ENCODE measurements at regions not wholly inside any gene's neighbourhood (a gene's known extent, or its start where the extent isn't known, plus 50 kb on each side); places are given as distances from the start of the nearest gene placed in this dataset.
A peak's percentile ranks its signal among the peaks of the same experiment; 100 is the strongest.

DNA sequence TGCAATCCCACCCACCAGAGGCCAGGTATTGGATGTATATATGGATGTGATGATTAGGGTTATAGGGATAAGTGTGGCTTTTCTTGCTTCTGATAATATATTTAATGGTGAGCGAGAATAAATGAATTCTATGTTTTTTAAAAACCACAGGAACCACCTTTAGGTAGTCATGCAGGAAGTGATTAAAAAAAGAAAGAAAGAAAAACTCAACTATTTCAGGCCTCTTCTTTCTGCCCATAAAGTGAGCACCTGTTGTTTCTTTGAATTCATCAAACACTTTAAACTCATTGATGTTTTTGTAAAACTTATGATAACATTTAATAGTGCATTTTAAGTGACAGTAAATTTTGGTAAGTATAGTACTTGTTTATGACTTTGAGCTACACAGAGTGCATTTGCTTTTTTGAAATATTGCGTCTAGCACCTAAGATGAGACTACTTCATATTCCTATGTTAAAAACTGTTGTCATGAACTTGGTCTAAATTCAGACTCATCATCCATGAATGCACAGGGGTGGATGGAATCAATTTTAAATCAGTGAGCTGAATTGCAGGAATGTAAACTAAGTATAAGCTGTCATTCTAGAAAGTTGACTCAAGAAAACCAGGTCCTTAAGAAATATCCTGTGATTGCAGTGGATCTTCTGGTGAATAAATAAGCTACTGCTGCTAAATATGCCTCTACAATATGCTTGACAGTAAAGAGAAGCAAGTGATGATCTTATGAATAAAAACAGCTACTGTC lies 764.4 kb upstream of the NECTIN3 start:
- no peaks in the 10 kb centered on the region for H3K9me3 ChIP-seq
- no peak for DNase-seq
- H3K4me3 ChIP-seq (replicated peaks in 1 of 3): no peak overlapping the region
- H3K27ac ChIP-seq: no peak overlapping the region
- H3K27me3 ChIP-seq: no peaks in the 10 kb centered on the region
- no peaks in the 10 kb centered on the region for H3K4me1 ChIP-seq
- TF ChIP-seq POLR2A (IDR thresholded peaks at IDR 0.05): no peak
- TF ChIP-seq, protein P1, sequence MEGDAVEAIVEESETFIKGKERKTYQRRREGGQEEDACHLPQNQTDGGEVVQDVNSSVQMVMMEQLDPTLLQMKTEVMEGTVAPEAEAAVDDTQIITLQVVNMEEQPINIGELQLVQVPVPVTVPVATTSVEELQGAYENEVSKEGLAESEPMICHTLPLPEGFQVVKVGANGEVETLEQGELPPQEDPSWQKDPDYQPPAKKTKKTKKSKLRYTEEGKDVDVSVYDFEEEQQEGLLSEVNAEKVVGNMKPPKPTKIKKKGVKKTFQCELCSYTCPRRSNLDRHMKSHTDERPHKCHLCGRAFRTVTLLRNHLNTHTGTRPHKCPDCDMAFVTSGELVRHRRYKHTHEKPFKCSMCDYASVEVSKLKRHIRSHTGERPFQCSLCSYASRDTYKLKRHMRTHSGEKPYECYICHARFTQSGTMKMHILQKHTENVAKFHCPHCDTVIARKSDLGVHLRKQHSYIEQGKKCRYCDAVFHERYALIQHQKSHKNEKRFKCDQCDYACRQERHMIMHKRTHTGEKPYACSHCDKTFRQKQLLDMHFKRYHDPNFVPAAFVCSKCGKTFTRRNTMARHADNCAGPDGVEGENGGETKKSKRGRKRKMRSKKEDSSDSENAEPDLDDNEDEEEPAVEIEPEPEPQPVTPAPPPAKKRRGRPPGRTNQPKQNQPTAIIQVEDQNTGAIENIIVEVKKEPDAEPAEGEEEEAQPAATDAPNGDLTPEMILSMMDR (IDR thresholded peaks at IDR 0.05): no peak
- intact Hi-C loops (cut with DNase I): no loop called here
- WGBS, 2 donors: 93 to 95% methylated on average over 2 of the region's 2 CpGs
- H3K36me3 ChIP-seq: no peaks in the 10 kb centered on the region

DNA sequence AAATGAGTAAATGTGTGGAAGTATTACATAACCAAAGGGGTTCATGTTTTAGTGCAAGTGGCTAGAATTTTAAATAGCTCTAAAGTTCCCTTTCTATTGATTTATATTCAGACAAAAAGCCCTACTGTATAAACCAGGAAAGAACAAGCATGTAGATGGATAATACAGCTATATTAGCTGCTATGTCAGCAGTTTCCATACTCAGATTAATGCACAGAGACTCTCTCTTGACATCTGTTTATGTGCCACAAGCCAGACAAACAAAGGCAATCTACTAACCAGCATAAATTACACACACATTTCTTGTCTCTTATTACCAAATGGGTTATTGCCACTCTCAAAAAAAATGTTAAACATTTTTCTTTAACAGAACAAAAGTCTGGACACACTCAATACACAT lies 760.1 kb upstream of the NECTIN3 start:
- no peaks in the 10 kb centered on the region for H3K27me3 ChIP-seq
- intact Hi-C loops (cut with DNase I): loop anchor here (10.0 kb wide), 1 partner anchor 577 kb away; no protein-coding TSS in a partner anchor

DNA sequence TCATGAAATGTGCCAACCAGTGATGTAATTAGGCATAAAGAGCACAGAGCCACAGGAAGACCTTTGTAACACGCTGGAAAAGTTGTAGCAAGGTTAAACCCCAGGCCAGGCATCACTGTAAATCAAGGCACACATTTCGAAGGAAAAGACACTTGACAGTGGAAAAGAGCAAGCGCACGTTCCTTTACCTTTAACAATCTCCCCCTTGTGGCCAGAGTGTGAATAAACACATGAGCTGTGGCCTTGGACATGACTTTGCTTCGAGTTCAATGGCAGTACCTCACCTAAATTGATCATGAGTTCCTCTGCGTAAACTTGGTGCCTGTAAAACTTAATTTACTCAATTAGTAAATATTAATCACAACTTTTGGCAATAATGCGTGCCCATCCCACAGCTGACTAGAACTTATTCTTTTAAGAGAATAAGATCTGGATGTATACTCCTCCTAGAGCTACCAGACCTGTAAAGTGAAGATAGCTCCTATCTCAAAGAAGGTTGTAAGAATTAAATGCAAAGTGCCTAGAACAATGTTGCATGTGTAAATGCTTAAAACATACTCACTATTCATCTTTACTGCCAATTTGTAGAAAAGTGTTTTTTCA lies 757.0 kb upstream of the NECTIN3 start:
- H3K27me3 ChIP-seq: no peaks in the 10 kb centered on the region
- 65 to 67% methylated on average over 7 of the region's 7 CpGs for WGBS, 2 donors
- H3K27ac ChIP-seq: no peak overlapping the region
- intact Hi-C loops (cut with DNase I): loop anchor here (10.0 kb wide), 1 partner anchor 580 kb away; no protein-coding TSS in a partner anchor
- H3K4me1 ChIP-seq: no peaks in the 10 kb centered on the region
- TF ChIP-seq, protein P1 (IDR thresholded peaks at IDR 0.05): peak; percentile 41 to 79 (median 68)
- TF ChIP-seq POLR2A (IDR thresholded peaks at IDR 0.05): no peak
- no peaks in the 10 kb centered on the region for H3K36me3 ChIP-seq
- no peak overlapping the region for H3K4me3 ChIP-seq (replicated peaks in 1 of 3)
- peak; percentile 50 to 52 for DNase-seq
- no peaks in the 10 kb centered on the region for H3K9me3 ChIP-seq

More for the DNA sequence above, 760.1 kb upstream of the NECTIN3 start:
- DNase-seq: no peak
- Histone ChIP-seq H3K4me3 (replicated peaks in 1 of 3) (no peak overlapping the region), H3K9me3 (no peaks in the 10 kb centered on the region), H3K4me1 (no peaks in the 10 kb centered on the region), H3K36me3 (no peaks in the 10 kb centered on the region), H3K27ac (no peak overlapping the region)
- TF ChIP-seq POLR2A (IDR thresholded peaks at IDR 0.05): no peak
- TF ChIP-seq, protein P1 (IDR thresholded peaks at IDR 0.05): no peak

DNA sequence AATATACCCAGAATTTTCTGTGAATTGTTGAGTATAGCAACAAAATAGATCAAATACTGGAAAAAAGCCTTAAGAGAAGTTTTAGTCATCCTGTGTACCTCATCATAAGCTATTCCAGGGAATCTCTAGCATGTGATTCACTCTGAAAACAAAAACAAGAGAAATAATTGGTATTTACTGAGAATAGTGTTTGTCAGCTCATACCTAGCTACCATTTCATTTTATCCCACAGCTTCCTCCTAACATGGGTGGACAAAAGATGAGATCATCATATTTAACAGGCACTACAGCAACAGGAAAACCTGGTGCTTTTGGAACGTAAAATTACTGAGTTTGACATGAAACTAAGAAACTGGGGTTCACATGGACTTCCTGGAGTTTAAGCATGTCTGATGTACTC lies 753.5 kb upstream of the NECTIN3 start:
- no peak overlapping the region for H3K27ac ChIP-seq
- intact Hi-C loops (cut with DNase I): loop anchor here (10.0 kb wide), 1 partner anchor 583 kb away; no protein-coding TSS in a partner anchor
- no peaks in the 10 kb centered on the region for H3K27me3 ChIP-seq
- no peaks in the 10 kb centered on the region for H3K4me1 ChIP-seq
- no peaks in the 10 kb centered on the region for H3K9me3 ChIP-seq
- no peak for DNase-seq
- H3K4me3 ChIP-seq (replicated peaks in 1 of 3): no peak overlapping the region
- WGBS, 2 donors: 76 to 89% methylated on average over 1 of the region's 1 CpG
- TF ChIP-seq, protein P1 (IDR thresholded peaks at IDR 0.05): no peak
- no peak for TF ChIP-seq POLR2A (IDR thresholded peaks at IDR 0.05)
- H3K36me3 ChIP-seq: no peaks in the 10 kb centered on the region

DNA sequence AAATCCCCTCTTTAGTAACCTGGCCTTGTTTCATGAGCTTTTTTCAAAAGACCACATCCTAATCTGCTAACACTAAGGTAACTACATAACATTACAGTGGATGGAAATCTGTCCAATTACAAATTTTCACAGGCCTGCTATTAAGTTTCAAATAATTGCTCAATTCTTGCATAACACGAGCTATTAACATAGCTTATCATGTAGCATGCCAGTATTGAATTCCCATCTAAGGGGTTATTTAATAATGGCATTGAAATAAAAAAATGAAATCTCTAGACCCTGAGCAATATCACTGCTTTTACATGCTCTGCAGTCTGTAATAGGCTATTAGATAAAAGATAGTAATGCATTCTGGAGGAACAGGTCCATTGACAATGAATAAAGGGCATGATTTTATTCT lies 748.3 kb upstream of the NECTIN3 start:
- TF ChIP-seq, protein P1 (IDR thresholded peaks at IDR 0.05): no peak
- TF ChIP-seq POLR2A (IDR thresholded peaks at IDR 0.05): no peak
- WGBS, 2 donors: 80 to 83% methylated on average over 1 of the region's 1 CpG
- no peaks in the 10 kb centered on the region for H3K9me3 ChIP-seq
- no peaks in the 10 kb centered on the region for H3K36me3 ChIP-seq
- intact Hi-C loops (cut with DNase I): no loop called here
- H3K27me3 ChIP-seq: no peaks in the 10 kb centered on the region
- no peaks in the 10 kb centered on the region for H3K4me1 ChIP-seq
- H3K27ac ChIP-seq: no peak overlapping the region
- H3K4me3 ChIP-seq (replicated peaks in 1 of 3): no peak overlapping the region
- DNase-seq: no peak
